Astrocyte of the cerebellum (primary cell): ENCODE measurements at regions not wholly inside any gene's neighbourhood (a gene's known extent, or its start where the extent isn't known, plus 50 kb on each side); places are given as distances from the start of the nearest gene placed in this dataset.

Source experiments
- DNase-seq: peaks from one replicate; pipeline ENCODE4 v3.0.0-alpha.2; 2011; ENCODE audit warnings: low read depth
- H3K4me3 ChIP-seq: 2 replicates; pipeline ENCODE4 v1.5.1; 2011; ENCODE audit warnings: mild to moderate bottlenecking, low read depth, low read length, moderate library complexity
- in situ Hi-C: cut with HindIII; loops from 2 replicates; pipeline ENCODE4 v1.10.0; 2017; ENCODE audit warnings: low sequenced_read_pairs
- TF ChIP-seq, protein P1 (sequence below): IDR thresholded peaks from 2 replicates; pipeline ENCODE4 v1.5.1; 2012; ENCODE audit warnings: low read length, low read depth, moderate library complexity, mild to moderate bottlenecking; ENCODE audit errors: missing control alignments

DNA sequence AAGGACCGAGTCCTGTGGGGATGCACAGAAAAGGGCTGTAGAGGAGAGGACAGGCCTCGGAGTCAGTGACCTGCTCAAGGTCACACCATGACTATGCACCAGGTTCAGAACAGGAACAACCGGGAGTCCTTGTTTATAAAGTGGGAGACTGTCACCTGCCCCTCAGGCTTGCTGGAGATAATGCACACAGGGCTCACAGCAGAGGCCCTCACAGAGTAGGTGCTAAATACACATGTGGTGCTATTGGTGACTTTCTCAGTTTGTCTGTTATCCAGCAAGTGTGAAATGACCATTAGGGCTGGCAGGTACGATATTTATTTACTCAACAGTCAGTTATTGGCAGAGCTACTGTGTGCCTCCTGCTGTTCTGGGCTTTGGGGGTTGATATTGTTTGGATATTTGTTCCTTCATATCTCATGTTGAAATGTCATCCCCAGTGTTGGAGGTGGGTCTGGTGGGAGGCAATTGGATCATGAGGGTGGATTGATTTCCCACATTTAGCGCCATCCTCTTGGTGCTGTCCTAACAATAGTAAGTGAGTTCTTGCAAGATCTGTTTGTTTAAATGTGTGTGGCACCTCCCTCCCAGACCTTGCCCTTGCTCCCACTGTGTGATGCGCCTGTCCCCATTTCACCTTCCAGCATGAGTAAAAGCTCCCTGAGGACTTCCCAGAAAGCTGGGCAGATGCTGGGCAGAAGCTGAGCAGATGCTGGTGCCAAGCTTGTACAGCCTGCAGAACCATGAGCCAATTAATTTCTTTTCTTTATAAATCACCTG is 162.1 kb upstream of the MPHOSPH6 start:
- no peak overlapping the region for H3K4me3 ChIP-seq
- no peak for DNase-seq
- in situ Hi-C loops = no loop called here
- TF ChIP-seq, protein P1, sequence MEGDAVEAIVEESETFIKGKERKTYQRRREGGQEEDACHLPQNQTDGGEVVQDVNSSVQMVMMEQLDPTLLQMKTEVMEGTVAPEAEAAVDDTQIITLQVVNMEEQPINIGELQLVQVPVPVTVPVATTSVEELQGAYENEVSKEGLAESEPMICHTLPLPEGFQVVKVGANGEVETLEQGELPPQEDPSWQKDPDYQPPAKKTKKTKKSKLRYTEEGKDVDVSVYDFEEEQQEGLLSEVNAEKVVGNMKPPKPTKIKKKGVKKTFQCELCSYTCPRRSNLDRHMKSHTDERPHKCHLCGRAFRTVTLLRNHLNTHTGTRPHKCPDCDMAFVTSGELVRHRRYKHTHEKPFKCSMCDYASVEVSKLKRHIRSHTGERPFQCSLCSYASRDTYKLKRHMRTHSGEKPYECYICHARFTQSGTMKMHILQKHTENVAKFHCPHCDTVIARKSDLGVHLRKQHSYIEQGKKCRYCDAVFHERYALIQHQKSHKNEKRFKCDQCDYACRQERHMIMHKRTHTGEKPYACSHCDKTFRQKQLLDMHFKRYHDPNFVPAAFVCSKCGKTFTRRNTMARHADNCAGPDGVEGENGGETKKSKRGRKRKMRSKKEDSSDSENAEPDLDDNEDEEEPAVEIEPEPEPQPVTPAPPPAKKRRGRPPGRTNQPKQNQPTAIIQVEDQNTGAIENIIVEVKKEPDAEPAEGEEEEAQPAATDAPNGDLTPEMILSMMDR = no peak

DNA sequence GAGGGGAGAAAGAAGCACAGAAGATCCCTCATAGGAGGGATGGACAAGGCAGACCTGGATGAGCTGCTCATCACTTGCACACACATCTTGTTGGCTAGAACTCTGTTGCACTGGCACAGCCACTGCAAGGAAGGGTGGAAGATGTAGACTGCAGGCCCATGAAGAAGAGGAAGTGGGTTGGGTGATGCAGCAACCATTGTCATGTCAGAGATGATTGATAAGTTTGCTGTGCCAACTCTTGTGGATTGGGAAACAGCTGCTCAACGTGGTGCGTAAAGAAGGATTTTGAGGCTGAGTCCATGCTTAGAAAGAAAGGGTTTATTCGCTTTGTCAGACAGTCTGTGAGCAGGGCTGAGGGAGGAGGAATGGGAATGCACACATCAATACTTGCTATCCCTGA is 161.4 kb upstream of the MPHOSPH6 start:
- DNase-seq = no peak
- TF ChIP-seq, protein P1 = no peak
- no peak overlapping the region for H3K4me3 ChIP-seq
- in situ Hi-C loops = no loop called here

DNA sequence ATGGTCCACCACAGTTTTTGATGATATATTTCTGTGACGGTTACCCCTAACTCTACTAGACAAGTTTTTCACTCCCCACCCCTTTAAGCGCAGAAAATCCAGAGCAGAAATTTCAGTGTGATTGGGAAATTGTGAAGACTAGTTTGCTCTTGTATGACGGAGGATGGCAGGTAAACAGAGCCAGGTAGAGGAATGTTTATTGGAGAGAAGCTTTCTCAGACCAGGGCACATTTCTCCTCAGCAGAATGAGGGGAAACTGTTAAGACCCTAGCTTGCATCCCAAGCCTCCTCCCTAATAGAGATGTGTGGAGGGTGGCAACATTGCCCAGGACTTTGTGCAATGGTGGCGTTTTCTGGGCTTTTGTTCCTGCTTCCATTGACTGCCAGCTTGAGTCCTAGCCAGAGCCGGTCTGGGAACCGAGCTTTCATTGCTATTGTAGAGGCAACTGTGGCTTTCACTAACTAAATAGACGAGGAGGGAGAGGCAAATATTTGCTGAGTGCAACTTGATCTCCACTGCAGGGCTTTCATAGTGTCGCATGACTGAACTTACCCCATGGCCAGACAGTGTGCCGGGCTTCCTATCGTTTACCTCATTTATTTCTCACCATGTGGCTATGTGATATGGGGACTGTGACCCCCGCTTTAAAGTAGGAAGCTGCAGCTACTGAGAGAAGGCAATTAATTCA is 159.6 kb upstream of the MPHOSPH6 start:
- DNase-seq = no peak
- in situ Hi-C loops = no loop called here
- H3K4me3 ChIP-seq = no peak overlapping the region
- TF ChIP-seq, protein P1 = no peak

DNA sequence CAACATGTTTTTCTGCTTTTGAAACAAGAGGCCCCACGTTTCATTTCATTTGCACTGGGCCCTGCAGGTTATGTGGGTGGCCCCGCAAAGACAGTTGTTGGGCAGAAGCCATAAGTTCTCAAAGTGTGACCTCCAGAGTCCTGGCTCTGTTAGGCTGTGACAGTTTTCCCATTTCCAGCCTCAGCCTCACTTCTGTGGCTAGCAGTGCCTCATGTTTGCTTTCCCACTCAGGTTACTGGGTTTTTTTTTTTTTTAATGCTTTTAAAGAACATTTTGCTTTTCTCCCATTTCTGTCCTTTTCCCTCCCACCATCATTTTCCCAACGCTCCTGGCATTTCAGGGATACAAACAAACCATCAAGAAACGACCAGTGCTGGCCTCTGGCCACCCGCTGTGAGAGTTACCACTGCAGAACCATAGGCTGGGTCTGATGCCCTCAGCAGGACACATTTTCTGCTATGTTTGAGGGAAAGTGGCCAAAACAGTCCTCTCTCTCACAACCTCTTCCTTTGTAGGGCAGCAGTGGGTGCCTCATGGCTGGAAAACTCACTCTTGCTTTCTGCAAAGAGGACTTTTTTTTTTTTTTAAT is 159.0 kb upstream of the MPHOSPH6 start:
- H3K4me3 ChIP-seq = no peak overlapping the region
- TF ChIP-seq, protein P1 = no peak
- in situ Hi-C loops = no loop called here
- DNase-seq = no peak

DNA sequence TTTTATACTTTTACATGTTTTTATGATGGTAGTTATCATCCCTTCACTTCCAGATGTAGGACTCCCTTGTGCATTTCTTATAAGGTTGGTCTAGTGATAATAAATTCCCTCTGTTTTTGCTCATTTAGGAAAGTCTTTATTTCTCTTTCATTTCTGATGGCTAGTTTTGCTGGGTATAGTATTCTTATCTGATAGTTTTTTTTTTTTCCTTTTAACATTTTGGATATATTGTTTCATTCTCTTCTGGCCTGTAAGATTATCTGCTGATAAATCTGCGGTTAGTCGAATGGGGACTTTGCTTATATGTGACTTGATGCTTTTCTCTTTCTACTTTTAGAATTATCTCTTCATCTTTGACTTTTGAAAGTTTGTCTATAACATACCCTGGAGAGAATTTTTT is 153.1 kb upstream of the MPHOSPH6 start:
- no peak for DNase-seq
- in situ Hi-C loops = no loop called here
- TF ChIP-seq, protein P1 = no peak
- H3K4me3 ChIP-seq = no peak overlapping the region

DNA sequence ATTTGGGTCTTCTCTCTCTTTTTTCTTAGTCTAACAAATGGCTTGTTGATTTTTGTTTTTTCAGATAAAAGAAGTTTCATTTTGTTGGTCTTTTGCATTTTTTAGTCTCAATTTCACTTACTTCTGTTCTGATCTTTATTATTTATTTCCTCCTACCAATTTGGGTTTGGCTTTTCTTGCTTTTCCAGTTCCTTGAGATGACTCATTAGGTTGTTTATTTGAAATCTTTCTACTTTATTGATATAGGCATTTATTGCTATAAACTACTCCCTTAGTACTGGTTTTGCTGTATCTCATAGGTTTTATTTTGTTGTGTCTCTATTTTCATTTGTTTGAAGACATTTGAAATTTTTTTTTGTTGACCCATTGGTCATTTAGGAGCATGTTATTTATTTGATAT is 152.2 kb upstream of the MPHOSPH6 start:
- in situ Hi-C loops = no loop called here
- TF ChIP-seq, protein P1 = no peak
- DNase-seq = no peak
- no peak overlapping the region for H3K4me3 ChIP-seq
